ENCODE measurements at regions not wholly inside any gene's neighbourhood (a gene's known extent, or its start where the extent isn't known, plus 50 kb on each side); places are given as distances from the start of the nearest gene placed in this dataset.

DNA sequence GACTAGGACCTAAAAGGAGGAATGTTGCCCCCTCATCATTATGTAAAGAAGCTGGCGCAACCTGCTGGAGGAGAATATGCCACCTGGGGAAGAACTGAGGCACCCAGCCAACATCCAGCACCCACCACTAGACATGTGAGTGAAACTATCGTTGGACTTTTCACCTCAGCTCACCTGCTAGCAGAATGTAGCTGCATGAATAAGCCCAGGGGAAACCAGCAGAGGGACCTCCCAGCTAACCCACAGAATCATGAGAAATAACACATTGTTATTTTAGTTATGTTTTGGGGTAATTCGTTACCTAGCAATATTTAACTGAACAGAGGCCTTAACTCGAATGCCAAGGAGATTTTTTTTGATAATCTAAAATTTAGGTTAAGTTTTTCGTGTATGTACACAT lies 542.5 kb upstream of the DAB1 start:
- no peaks in the 10 kb centered on the region for H3K36me3 ChIP-seq (ENCODE audit: control insufficient read depth in 2 of 3, insufficient read depth in 3 of 3, low read length in 3 of 3)
- intact Hi-C loops (cut with DNase I) = no loop called here
- H3K4me1 ChIP-seq (ENCODE audit: control insufficient read depth in 2 of 3, insufficient read depth in 2 of 3, low read depth in 1 of 3, low read length in 3 of 3) = no peaks in the 10 kb centered on the region
- TF ChIP-seq CTCF (IDR thresholded peaks at IDR 0.05; ENCODE audit: borderline replicate concordance, extremely low read depth, insufficient read depth) = no peak
- no peak overlapping the region for H3K4me3 ChIP-seq (ENCODE audit: low read length in 3 of 3)
- no peaks in the 10 kb centered on the region for H3K27me3 ChIP-seq (ENCODE audit: control insufficient read depth, insufficient read depth, low read length)
- no peak for FAIRE-seq
- DNase-seq = no peak
- no peak overlapping the region for H3K27ac ChIP-seq (ENCODE audit: low read depth in 2 of 2, low read length in 2 of 2)
- H3K9ac ChIP-seq (ENCODE audit: low read length in 3 of 3) = no peak overlapping the region
- no peaks in the 10 kb centered on the region for H3K9me3 ChIP-seq (ENCODE audit: control insufficient read depth in 2 of 3, insufficient read depth in 1 of 3, low read length in 3 of 3)

GRCh38 chr1:57963581-57963980 lies 539.7 kb upstream of the DAB1 start:
- TF ChIP-seq CTCF (IDR thresholded peaks at IDR 0.05; ENCODE audit: borderline replicate concordance, extremely low read depth, insufficient read depth) = no peak
- FAIRE-seq (no peak), DNase-seq (no peak)
- Histone ChIP-seq H3K4me3 (ENCODE audit: low read length in 3 of 3) (no peak overlapping the region), H3K27me3 (ENCODE audit: control insufficient read depth, insufficient read depth, low read length) (no peaks in the 10 kb centered on the region), H3K4me1 (ENCODE audit: control insufficient read depth in 2 of 3, insufficient read depth in 2 of 3, low read depth in 1 of 3, low read length in 3 of 3) (no peaks in the 10 kb centered on the region), H3K27ac (ENCODE audit: low read depth in 2 of 2, low read length in 2 of 2) (no peak overlapping the region), H3K9ac (ENCODE audit: low read length in 3 of 3) (no peak overlapping the region), H3K36me3 (ENCODE audit: control insufficient read depth in 2 of 3, insufficient read depth in 3 of 3, low read length in 3 of 3) (no peaks in the 10 kb centered on the region), H3K9me3 (ENCODE audit: control insufficient read depth in 2 of 3, insufficient read depth in 1 of 3, low read length in 3 of 3) (no peaks in the 10 kb centered on the region)
- intact Hi-C loops (cut with DNase I) = no loop called here

- FAIRE-seq (no peak), DNase-seq (no peak)
- Histone ChIP-seq H3K27ac (ENCODE audit: low read depth in 2 of 2, low read length in 2 of 2) (no peak overlapping the region), H3K9ac (ENCODE audit: low read length in 3 of 3) (no peak overlapping the region), H3K27me3 (ENCODE audit: control insufficient read depth, insufficient read depth, low read length) (no peaks in the 10 kb centered on the region), H3K9me3 (ENCODE audit: control insufficient read depth in 2 of 3, insufficient read depth in 1 of 3, low read length in 3 of 3) (no peaks in the 10 kb centered on the region), H3K4me3 (ENCODE audit: low read length in 3 of 3) (no peak overlapping the region), H3K4me1 (ENCODE audit: control insufficient read depth in 2 of 3, insufficient read depth in 2 of 3, low read depth in 1 of 3, low read length in 3 of 3) (no peaks in the 10 kb centered on the region), H3K36me3 (ENCODE audit: control insufficient read depth in 2 of 3, insufficient read depth in 3 of 3, low read length in 3 of 3) (no peaks in the 10 kb centered on the region)
- TF ChIP-seq CTCF (IDR thresholded peaks at IDR 0.05; ENCODE audit: borderline replicate concordance, extremely low read depth, insufficient read depth) = no peak
- intact Hi-C loops (cut with DNase I) = no loop called here
These were observed 535.8 kb upstream of the DAB1 start for GRCh38 chr1:57959531-57960241.

- DNase-seq = no peak
- no peak overlapping the region for H3K9ac ChIP-seq (ENCODE audit: low read length in 3 of 3)
- H3K36me3 ChIP-seq (ENCODE audit: control insufficient read depth in 2 of 3, insufficient read depth in 3 of 3, low read length in 3 of 3) = no peaks in the 10 kb centered on the region
- no peak overlapping the region for H3K27ac ChIP-seq (ENCODE audit: low read depth in 2 of 2, low read length in 2 of 2)
- H3K9me3 ChIP-seq (ENCODE audit: control insufficient read depth in 2 of 3, insufficient read depth in 1 of 3, low read length in 3 of 3) = no peaks in the 10 kb centered on the region
- intact Hi-C loops (cut with DNase I) = no loop called here
- no peaks in the 10 kb centered on the region for H3K4me1 ChIP-seq (ENCODE audit: control insufficient read depth in 2 of 3, insufficient read depth in 2 of 3, low read depth in 1 of 3, low read length in 3 of 3)
- no peaks in the 10 kb centered on the region for H3K27me3 ChIP-seq (ENCODE audit: control insufficient read depth, insufficient read depth, low read length)
- H3K4me3 ChIP-seq (ENCODE audit: low read length in 3 of 3) = no peak overlapping the region
- no peak for TF ChIP-seq CTCF (IDR thresholded peaks at IDR 0.05; ENCODE audit: borderline replicate concordance, extremely low read depth, insufficient read depth)
- no peak for FAIRE-seq
These were observed 533.7 kb upstream of the DAB1 start for GRCh38 chr1:57957576-57957975.
